ENCODE measurements at regions not wholly inside any gene's neighbourhood (a gene's known extent, or its start where the extent isn't known, plus 50 kb on each side); places are given as distances from the start of the nearest gene placed in this dataset.

DNA sequence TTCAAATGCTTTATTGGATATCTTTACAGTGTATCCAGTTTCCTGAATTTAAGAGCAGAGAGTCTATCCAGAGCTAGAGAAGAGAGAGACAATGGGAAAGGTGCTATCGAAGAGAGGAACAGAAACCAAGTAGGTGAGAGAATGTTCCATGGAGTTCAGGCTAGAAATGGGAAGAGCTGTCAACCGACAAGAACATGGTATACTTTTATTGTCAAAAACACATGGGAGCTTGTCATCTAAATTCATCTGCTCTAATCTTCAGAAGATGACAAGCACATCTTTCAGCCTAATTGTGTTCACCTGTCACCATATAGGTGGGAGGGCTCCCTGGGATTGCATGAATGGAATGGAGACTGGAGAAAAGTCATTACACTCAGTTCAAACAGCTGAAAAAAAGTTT, 690.4 kb upstream of the LRATD1 start:
- Histone ChIP-seq H3K9ac (ENCODE audit: low read depth, low read length) (no peak overlapping the region), H3K36me3 (ENCODE audit: insufficient read depth, low read length) (no peaks in the 10 kb centered on the region), H3K4me1 (ENCODE audit: insufficient read depth, low read length) (no peaks in the 10 kb centered on the region), H3K9me3 (ENCODE audit: control insufficient read depth, insufficient read depth, low read length) (no peaks in the 10 kb centered on the region)

- Histone ChIP-seq H3K36me3 (ENCODE audit: insufficient read depth, low read length) (no peaks in the 10 kb centered on the region), H3K4me1 (ENCODE audit: insufficient read depth, low read length) (no peaks in the 10 kb centered on the region), H3K9ac (ENCODE audit: low read depth, low read length) (no peak overlapping the region), H3K9me3 (ENCODE audit: control insufficient read depth, insufficient read depth, low read length) (no peaks in the 10 kb centered on the region)
These were observed 681.8 kb upstream of the LRATD1 start for GRCh38 chr2:13950761-13951160.

GRCh38 chr2:13968811-13969210, 663.7 kb upstream of the LRATD1 start:
- Histone ChIP-seq H3K9me3 (ENCODE audit: control insufficient read depth, insufficient read depth, low read length) (no peaks in the 10 kb centered on the region), H3K36me3 (ENCODE audit: insufficient read depth, low read length) (no peaks in the 10 kb centered on the region), H3K4me1 (ENCODE audit: insufficient read depth, low read length) (no peaks in the 10 kb centered on the region), H3K9ac (ENCODE audit: low read depth, low read length) (no peak overlapping the region)

DNA sequence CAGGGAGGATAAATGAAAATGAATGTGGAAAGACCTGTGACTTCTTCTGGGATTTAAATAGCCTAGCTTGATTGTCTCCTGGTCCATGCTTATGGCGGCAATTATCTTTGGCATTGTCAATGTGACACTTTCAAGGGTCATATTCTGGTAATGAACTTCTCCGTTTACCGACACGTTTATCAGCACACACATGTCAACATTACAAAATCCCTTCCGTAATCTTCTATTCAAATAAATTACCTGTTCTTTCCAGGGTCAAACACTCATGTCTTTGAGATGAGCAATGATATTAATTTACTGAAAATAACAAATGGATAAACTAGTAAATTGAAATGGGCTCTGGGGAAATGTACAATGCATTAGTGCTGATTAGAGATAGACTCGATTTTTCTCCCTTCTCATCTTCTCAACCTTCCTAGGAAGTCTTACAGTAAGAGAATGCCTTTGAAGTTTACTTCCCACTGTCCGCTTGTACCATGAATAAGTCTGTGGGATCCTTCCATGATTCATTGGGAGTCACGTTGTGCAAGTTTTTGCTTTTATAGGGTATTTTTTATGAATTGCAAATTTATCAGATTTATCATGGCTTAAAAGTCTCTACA, 646.3 kb upstream of the LRATD1 start:
- H3K9me3 ChIP-seq (ENCODE audit: control insufficient read depth, insufficient read depth, low read length), result no peaks in the 10 kb centered on the region
- no peak overlapping the region for H3K9ac ChIP-seq (ENCODE audit: low read depth, low read length)
- no peaks in the 10 kb centered on the region for H3K4me1 ChIP-seq (ENCODE audit: insufficient read depth, low read length)
- H3K36me3 ChIP-seq (ENCODE audit: insufficient read depth, low read length), result no peaks in the 10 kb centered on the region

GRCh38 chr2:13996527-13996926, 636.0 kb upstream of the LRATD1 start:
- no peaks in the 10 kb centered on the region for H3K4me1 ChIP-seq (ENCODE audit: insufficient read depth, low read length)
- H3K9ac ChIP-seq (ENCODE audit: low read depth, low read length), result no peak overlapping the region
- H3K36me3 ChIP-seq (ENCODE audit: insufficient read depth, low read length), result no peaks in the 10 kb centered on the region
- no peaks in the 10 kb centered on the region for H3K9me3 ChIP-seq (ENCODE audit: control insufficient read depth, insufficient read depth, low read length)

DNA sequence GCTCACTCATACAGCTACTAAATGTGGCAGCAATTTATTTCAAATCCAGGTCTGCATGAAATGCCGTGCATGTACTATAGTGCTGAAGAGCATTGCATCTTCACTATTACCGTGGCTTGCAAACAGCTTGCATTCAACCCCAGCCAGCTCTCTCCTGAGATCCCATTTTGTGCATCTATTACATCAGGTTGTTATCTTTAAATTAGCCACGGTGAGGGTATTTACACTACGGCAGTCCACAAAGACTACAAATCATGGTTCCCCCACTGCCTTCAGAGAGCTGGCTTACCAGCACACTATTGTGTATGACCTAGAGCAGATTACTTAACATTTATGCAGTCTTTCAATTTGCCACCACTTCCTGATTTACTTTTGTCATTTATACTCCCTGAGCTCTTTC, 621.3 kb upstream of the LRATD1 start:
- peaks cover 3% of the 10 kb centered on the region; the same call in 1 of the 2 replicates for H3K9me3 ChIP-seq (ENCODE audit: control insufficient read depth, insufficient read depth, low read length)
- no peaks in the 10 kb centered on the region for H3K36me3 ChIP-seq (ENCODE audit: insufficient read depth, low read length)
- H3K9ac ChIP-seq (ENCODE audit: low read depth, low read length), result no peak overlapping the region
- no peaks in the 10 kb centered on the region for H3K4me1 ChIP-seq (ENCODE audit: insufficient read depth, low read length)

GRCh38 chr2:14015113-14015630, 617.3 kb upstream of the LRATD1 start:
- Histone ChIP-seq H3K4me1 (ENCODE audit: insufficient read depth, low read length) (no peaks in the 10 kb centered on the region), H3K9me3 (ENCODE audit: control insufficient read depth, insufficient read depth, low read length) (peaks cover 3% of the 10 kb centered on the region; the same call in 1 of the 2 replicates), H3K9ac (ENCODE audit: low read depth, low read length) (no peak overlapping the region), H3K36me3 (ENCODE audit: insufficient read depth, low read length) (no peaks in the 10 kb centered on the region)

DNA sequence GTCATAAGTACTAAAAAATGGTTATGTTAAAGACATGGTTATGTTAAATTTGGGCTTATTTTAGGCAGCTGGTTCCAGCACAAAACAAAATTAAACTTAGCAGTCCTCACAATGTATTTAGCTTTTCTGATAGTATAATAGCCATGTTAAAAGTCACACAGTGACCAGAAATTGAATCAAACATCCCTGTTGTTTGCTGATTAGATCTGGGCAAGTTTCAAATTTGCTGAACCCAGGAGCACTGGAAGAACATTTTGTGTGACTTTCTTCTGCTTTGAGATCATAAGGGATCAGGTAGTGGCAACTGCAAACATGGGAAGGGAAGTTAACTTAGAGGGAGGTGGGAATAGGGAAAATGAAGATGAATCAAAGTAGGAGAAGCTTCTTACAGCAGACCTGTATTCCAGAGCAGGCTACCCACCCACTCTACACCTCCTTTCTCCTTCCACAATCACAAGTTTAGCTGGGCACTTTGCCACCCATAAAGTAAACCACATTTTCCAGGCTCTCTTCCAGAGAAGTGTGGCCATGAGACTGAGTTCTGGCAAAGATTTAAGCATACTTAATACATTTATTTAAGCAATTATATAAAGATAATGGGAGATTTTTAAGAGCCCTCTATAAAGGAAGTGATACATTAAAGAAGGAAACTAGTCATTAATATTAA, 616.1 kb upstream of the LRATD1 start:
- Histone ChIP-seq H3K36me3 (ENCODE audit: insufficient read depth, low read length) (no peaks in the 10 kb centered on the region), H3K9ac (ENCODE audit: low read depth, low read length) (no peak overlapping the region), H3K4me1 (ENCODE audit: insufficient read depth, low read length) (no peaks in the 10 kb centered on the region), H3K9me3 (ENCODE audit: control insufficient read depth, insufficient read depth, low read length) (no peaks in the 10 kb centered on the region)

DNA sequence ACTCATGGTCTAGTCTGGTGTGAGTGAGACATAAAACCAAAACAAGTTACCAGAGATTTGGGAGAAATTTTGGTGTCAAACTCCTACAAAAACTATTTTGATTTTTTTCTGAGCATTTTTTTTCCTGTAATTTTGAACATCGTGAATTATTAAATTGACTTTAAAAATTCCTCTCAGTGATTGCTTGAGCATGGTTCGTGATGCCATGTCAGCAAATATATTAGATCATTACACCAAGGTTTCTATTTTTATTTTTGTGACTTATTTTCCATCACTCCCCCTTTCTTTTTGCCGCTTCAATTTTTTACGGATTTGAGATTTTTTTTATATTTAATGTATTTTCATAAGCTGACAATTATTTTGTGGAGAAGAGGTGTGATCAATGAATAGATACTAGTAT, 613.9 kb upstream of the LRATD1 start:
- Histone ChIP-seq H3K9ac (ENCODE audit: low read depth, low read length) (no peak overlapping the region), H3K4me1 (ENCODE audit: insufficient read depth, low read length) (peaks cover 2% of the 10 kb centered on the region; the same call in 1 of the 2 replicates), H3K36me3 (ENCODE audit: insufficient read depth, low read length) (no peaks in the 10 kb centered on the region), H3K9me3 (ENCODE audit: control insufficient read depth, insufficient read depth, low read length) (no peaks in the 10 kb centered on the region)

DNA sequence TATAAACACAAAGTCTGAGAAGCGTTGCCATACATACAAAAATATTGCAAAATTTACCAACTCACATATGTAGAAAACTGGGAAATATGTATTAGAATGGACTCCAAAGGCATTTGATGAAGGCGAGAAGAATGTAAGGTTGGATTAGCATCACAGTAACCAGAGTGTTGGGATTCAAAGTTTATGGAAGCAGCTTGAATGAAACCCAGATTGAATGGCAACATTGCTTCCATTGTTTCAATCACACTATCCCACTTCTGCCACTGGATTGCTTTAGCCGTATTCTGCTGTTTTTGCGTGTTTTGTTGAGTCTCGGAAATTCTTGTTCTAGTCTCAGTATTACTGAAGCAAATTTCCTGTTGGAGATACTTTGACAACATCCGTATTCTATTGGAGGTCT, 609.0 kb upstream of the LRATD1 start:
- H3K36me3 ChIP-seq (ENCODE audit: insufficient read depth, low read length), result no peaks in the 10 kb centered on the region
- H3K4me1 ChIP-seq (ENCODE audit: insufficient read depth, low read length), result peaks cover 4% of the 10 kb centered on the region; the same call in 1 of the 2 replicates
- H3K9ac ChIP-seq (ENCODE audit: low read depth, low read length), result no peak overlapping the region
- no peaks in the 10 kb centered on the region for H3K9me3 ChIP-seq (ENCODE audit: control insufficient read depth, insufficient read depth, low read length)

- H3K4me1 ChIP-seq (ENCODE audit: insufficient read depth, low read length), result no peaks in the 10 kb centered on the region
- H3K9me3 ChIP-seq (ENCODE audit: control insufficient read depth, insufficient read depth, low read length), result no peaks in the 10 kb centered on the region
- no peak overlapping the region for H3K9ac ChIP-seq (ENCODE audit: low read depth, low read length)
- no peaks in the 10 kb centered on the region for H3K36me3 ChIP-seq (ENCODE audit: insufficient read depth, low read length)
These were observed 593.4 kb upstream of the LRATD1 start for GRCh38 chr2:14039134-14039533.

DNA sequence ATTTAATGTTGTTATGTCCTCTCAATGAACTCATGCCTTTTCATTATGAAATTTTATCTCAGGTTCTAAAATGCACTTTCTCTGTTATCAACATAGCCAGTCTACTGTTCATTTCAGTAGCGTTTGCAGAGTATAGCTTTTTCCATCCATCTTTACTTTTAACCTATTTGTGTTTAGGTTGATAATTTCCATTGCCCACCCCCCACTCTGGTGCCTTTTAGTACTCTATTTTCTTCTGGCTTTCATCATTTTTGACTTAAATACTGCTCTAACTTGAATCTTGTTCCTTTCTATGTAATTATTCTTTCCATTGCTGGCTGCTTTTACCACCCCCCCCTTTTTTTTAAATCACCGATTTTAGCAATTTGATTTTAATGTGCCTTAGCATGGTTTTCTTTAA, 585.0 kb upstream of the LRATD1 start:
- H3K9me3 ChIP-seq (ENCODE audit: control insufficient read depth, insufficient read depth, low read length), result no peaks in the 10 kb centered on the region
- no peak overlapping the region for H3K9ac ChIP-seq (ENCODE audit: low read depth, low read length)
- H3K4me1 ChIP-seq (ENCODE audit: insufficient read depth, low read length), result no peaks in the 10 kb centered on the region
- no peaks in the 10 kb centered on the region for H3K36me3 ChIP-seq (ENCODE audit: insufficient read depth, low read length)

GRCh38 chr2:14051401-14051800, 581.1 kb upstream of the LRATD1 start:
- H3K36me3 ChIP-seq (ENCODE audit: insufficient read depth, low read length), result no peaks in the 10 kb centered on the region
- no peaks in the 10 kb centered on the region for H3K9me3 ChIP-seq (ENCODE audit: control insufficient read depth, insufficient read depth, low read length)
- H3K4me1 ChIP-seq (ENCODE audit: insufficient read depth, low read length), result no peaks in the 10 kb centered on the region
- no peak overlapping the region for H3K9ac ChIP-seq (ENCODE audit: low read depth, low read length)

DNA sequence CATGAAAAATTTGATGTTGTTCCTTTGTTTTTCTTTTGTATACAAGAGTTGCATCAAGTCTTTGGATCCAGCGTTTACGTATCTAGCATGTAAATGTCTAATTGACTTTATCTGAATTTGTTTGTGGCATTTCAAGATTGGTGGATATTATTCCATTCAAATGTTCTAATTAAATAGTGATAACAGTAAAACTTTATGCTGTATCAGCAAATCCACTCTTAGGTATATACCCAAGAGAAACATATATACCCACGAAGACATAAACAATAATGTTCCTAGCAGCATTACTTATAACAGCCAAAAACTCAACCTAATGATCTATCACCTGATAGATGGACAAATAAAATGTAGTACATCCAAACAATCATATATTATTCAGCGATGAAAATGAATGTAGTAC, 579.4 kb upstream of the LRATD1 start:
- Histone ChIP-seq H3K36me3 (ENCODE audit: insufficient read depth, low read length) (no peaks in the 10 kb centered on the region), H3K9ac (ENCODE audit: low read depth, low read length) (no peak overlapping the region), H3K4me1 (ENCODE audit: insufficient read depth, low read length) (no peaks in the 10 kb centered on the region), H3K9me3 (ENCODE audit: control insufficient read depth, insufficient read depth, low read length) (no peaks in the 10 kb centered on the region)

DNA sequence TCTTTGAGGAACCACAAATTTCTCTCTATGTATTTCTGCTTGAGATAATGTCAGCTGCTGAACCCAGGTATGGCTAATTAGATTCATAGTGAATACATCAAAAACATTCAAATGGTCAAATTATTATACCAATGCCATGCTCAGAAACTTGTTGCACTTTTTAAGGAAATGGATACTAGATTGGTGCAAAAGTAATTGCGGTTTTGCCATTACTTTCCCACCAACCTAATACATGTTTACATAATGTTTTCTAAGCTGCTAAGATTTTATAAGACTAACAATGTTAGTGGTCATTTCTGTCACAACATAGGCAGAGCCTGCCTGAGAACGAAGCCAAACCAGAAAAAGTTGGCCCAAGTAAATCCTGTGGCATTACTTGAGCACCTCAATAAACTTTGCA, 568.2 kb upstream of the LRATD1 start:
- Histone ChIP-seq H3K4me1 (ENCODE audit: insufficient read depth, low read length) (no peaks in the 10 kb centered on the region), H3K36me3 (ENCODE audit: insufficient read depth, low read length) (no peaks in the 10 kb centered on the region), H3K9me3 (ENCODE audit: control insufficient read depth, insufficient read depth, low read length) (no peaks in the 10 kb centered on the region), H3K9ac (ENCODE audit: low read depth, low read length) (no peak overlapping the region)
